ENCODE measurements at regions not wholly inside any gene's neighbourhood (a gene's known extent, or its start where the extent isn't known, plus 50 kb on each side); places are given as distances from the start of the nearest gene placed in this dataset.

DNA sequence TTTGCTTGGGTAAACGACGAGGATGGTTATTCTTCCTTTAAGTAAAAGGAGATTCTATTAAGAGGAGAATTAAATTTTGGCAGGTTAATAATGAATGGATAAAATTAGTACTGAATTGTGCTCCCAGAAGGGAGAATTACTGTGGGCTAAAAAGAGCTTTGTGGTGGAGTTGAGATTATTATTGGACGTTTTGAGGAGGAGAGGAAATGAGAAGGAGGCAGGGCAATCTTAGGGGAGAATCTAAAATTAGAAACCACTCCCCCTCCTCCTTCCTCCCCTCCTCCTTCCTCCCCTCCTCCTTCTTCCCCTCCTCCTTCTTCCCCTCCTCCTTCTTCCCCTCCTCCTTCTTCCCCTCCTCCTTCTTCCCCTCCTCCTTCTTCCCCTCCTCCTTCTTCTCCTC is 331.8 kb downstream of the PRL start:
- no peaks in the 10 kb centered on the region for H3K36me3 ChIP-seq (ENCODE audit: insufficient read depth, low read length)
- no peaks in the 10 kb centered on the region for H3K9me3 ChIP-seq (ENCODE audit: low read depth, low read length)
- no peak for DNase-seq (ENCODE audit: low read depth, low spot score)
- TF ChIP-seq POLR2AphosphoS5 (IDR thresholded peaks at IDR 0.05; ENCODE audit: borderline replicate concordance, low read depth, low read length) (no peak), FOXP2 (optimal IDR thresholded peaks at IDR 0.05; ENCODE audit: control extremely low read depth, extremely low read length, insufficient read depth) (no peak), EZH2 (IDR thresholded peaks at IDR 0.05) (no peak)
- H3K4me3 ChIP-seq = no peak overlapping the region
- no peak overlapping the region for H3K27ac ChIP-seq
- no peak overlapping the region for H3K9ac ChIP-seq (ENCODE audit: insufficient read length)

DNA sequence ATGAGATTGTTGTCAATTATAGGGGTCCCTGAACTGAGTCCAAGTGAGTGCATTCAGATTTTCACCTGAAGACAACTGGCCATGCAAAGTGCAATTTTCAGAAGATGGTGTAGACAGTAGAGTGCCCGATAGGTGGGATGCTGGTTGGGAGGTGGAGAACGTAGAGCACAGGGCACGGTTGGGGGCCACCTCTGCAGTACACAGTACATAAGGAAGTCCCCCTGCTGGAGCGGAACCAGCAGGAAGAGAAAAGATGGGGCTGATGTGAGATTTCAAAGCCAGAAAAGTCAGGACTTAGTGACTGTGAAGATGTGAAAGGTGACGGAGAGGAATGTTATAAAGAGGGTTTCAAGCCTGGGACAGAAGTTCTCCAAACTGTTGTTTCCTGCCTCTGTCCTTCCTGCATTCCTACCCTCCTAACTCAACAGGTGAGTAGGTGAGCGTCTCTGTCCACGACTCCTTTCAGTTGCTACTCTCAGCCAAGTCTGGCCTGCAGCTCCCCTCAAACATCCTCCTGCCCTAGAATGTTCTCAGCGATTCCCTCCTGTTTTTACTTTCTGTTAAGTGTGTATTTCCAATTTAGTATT is 330.8 kb downstream of the PRL start:
- no peak overlapping the region for H3K4me3 ChIP-seq
- TF ChIP-seq FOXP2 (optimal IDR thresholded peaks at IDR 0.05; ENCODE audit: control extremely low read depth, extremely low read length, insufficient read depth) = no peak
- no peak for TF ChIP-seq EZH2 (IDR thresholded peaks at IDR 0.05)
- no peak for TF ChIP-seq POLR2AphosphoS5 (IDR thresholded peaks at IDR 0.05; ENCODE audit: borderline replicate concordance, low read depth, low read length)
- no peaks in the 10 kb centered on the region for H3K9me3 ChIP-seq (ENCODE audit: low read depth, low read length)
- H3K27ac ChIP-seq = no peak overlapping the region
- no peaks in the 10 kb centered on the region for H3K36me3 ChIP-seq (ENCODE audit: insufficient read depth, low read length)
- no peak overlapping the region for H3K9ac ChIP-seq (ENCODE audit: insufficient read length)
- DNase-seq (ENCODE audit: low read depth, low spot score) = no peak

DNA sequence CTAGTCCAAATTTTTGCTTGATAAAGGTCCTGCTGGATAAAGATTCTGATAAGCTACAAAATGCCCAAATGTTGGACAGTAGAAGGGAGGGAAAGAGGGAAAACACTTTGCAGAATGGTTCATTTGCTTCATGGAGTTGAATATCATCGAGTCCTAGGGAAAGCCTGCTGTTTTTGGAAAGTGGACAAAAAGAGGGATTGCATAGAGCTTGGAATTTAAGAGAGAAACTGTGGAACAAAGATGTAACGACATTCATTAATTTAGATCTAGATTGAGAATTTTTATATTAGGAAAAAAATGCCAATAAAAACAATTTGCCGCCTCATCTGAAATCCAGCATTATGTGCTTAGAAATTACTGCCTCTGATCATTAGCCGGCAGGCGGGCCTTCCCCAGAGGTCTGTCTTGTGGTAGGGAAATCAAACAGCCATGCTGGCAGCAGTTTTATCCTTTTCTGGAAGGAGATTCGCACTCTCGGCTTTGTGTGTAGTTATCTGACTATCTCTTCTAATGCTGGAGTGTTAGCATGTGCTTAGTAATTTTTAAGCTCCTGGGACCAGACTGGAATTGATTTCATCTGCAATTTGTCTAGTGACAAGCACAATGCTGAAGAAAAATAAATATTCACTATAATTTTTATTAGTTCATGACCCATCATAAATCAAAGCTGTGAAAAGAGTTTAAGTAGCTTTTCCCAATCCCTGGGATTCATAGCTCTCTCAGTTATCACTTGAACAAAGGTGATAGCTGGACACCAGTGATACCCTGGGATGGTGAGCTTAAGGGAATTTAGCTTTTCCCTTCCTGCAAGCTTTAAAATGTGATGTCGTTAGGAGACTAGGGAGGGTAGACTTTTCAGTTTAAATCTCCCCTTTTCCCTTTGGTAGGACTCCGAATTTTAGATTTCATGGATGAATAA is 329.5 kb downstream of the PRL start:
- TF ChIP-seq FOXP2 (optimal IDR thresholded peaks at IDR 0.05; ENCODE audit: control extremely low read depth, extremely low read length, insufficient read depth) = no peak
- TF ChIP-seq POLR2AphosphoS5 (IDR thresholded peaks at IDR 0.05; ENCODE audit: borderline replicate concordance, low read depth, low read length) = no peak
- no peak for TF ChIP-seq EZH2 (IDR thresholded peaks at IDR 0.05)
- no peaks in the 10 kb centered on the region for H3K9me3 ChIP-seq (ENCODE audit: low read depth, low read length)
- DNase-seq (ENCODE audit: low read depth, low spot score) = no peak
- H3K36me3 ChIP-seq (ENCODE audit: insufficient read depth, low read length) = no peaks in the 10 kb centered on the region
- H3K9ac ChIP-seq (ENCODE audit: insufficient read length) = no peak overlapping the region
- no peak overlapping the region for H3K4me3 ChIP-seq
- no peak overlapping the region for H3K27ac ChIP-seq

DNA sequence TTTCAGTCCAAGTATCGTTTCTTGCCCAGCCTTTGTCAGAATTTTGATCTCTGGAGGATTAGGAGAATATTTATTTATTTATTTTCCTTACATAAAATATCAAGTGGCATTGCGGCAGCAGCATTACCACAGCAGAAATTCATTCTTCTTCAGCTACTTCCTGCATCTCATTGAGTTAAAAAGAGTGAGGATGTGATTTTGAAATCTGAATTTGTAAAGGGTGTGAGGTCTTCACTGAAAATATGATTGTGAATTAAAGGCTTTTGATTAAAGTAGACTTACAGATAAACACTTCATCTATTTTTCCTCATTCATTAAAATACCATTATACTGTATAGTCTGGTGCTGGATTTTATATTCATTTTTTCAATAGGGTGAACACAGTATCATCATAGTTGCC is 328.4 kb downstream of the PRL start:
- Histone ChIP-seq H3K9me3 (ENCODE audit: low read depth, low read length) (no peaks in the 10 kb centered on the region), H3K27ac (no peak overlapping the region), H3K9ac (ENCODE audit: insufficient read length) (no peak overlapping the region), H3K36me3 (ENCODE audit: insufficient read depth, low read length) (no peaks in the 10 kb centered on the region), H3K4me3 (no peak overlapping the region)
- TF ChIP-seq EZH2 (IDR thresholded peaks at IDR 0.05) = no peak
- TF ChIP-seq FOXP2 (optimal IDR thresholded peaks at IDR 0.05; ENCODE audit: control extremely low read depth, extremely low read length, insufficient read depth) = no peak
- TF ChIP-seq POLR2AphosphoS5 (IDR thresholded peaks at IDR 0.05; ENCODE audit: borderline replicate concordance, low read depth, low read length) = no peak
- DNase-seq (ENCODE audit: low read depth, low spot score) = no peak

DNA sequence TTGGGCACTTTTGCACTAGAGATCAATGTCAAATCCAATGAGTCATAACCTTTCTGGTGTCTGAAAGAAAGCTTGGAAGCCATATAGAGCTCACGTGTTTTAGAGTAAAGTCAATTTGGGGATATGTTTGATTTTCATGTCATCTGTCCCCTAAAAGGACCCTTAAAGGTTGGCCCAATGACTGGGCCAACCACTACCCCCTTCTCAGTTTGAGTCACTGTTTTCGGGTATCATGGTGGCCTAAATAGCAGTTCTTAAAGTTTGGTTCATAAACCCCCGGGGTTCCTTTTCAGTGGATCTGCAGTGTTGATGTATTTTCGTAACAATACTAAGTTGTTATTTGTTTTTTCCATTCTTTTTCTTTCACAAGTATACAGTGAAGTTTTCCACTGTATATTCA is 327.6 kb downstream of the PRL start:
- Histone ChIP-seq H3K9ac (ENCODE audit: insufficient read length) (no peak overlapping the region), H3K27ac (no peak overlapping the region), H3K9me3 (ENCODE audit: low read depth, low read length) (no peaks in the 10 kb centered on the region), H3K4me3 (no peak overlapping the region), H3K36me3 (ENCODE audit: insufficient read depth, low read length) (no peaks in the 10 kb centered on the region)
- TF ChIP-seq FOXP2 (optimal IDR thresholded peaks at IDR 0.05; ENCODE audit: control extremely low read depth, extremely low read length, insufficient read depth) (no peak), POLR2AphosphoS5 (IDR thresholded peaks at IDR 0.05; ENCODE audit: borderline replicate concordance, low read depth, low read length) (no peak), EZH2 (IDR thresholded peaks at IDR 0.05) (no peak)
- no peak for DNase-seq (ENCODE audit: low read depth, low spot score)

DNA sequence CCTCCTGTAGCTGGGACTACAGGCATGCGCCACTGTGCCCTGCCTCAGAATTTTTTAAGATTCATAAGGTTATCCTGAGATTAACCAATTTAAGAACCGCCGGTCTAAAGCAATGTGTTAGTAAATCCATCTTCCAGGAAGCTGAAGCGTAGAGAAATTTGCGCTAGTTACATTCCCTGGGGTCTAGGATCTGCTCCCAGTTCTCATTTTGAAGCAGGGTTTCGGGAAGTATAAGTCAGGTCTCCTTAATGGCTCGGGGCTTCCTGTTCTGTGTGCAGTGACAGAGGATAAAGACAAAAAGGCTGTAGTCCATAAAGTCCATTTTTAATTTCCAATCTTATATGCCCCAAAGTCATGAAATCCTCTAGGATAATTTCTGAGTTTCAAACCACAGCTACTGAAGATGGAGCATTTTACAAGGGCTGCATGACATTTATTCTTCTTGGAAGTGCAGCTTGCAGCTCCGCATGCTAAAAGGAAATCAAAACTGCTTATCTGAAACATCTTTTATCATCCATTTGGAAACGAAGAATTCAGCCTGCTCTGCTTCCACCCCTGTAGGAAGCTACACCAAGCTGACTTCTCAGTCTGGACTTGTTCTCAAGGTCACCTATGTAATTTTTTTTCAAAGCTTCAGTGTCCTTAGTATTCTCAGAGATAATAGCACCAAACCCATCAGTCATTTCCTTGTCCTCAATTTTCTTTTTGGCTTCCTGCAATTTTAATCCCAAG is 326.1 kb downstream of the PRL start:
- no peak for DNase-seq (ENCODE audit: low read depth, low spot score)
- Histone ChIP-seq H3K27ac (peak overlapping the region; percentile 82), H3K4me3 (peak overlapping the region; percentile 27)

DNA sequence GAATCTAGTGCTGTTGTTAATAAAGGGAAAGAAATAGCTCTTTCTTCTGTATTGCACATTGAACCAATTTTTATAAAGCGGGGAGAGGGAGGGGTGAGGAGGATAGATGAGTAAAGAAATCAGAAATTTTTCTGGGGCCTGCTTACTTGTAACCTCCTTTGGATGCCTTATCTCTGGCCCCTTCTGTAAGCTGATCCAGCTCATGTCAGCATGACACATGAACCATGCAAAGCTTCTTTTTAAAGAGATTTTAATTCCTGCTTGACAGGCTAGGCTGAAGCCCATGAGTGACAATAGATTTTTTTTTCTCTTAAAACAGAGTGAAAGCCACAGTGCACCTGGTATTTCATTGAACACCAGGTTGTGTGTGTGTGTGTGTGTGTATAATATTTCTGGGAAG is 325.3 kb downstream of the PRL start:
- no peak for DNase-seq (ENCODE audit: low read depth, low spot score)
- H3K27ac ChIP-seq = peak overlapping the region; percentile 82
- peak overlapping the region; percentile 1; the same call in 1 of the 2 replicates for H3K4me3 ChIP-seq

More for the DNA sequence above, 326.1 kb downstream of the PRL start:
- peak overlapping the region; percentile 4 for H3K9ac ChIP-seq (ENCODE audit: insufficient read length)
- H3K36me3 ChIP-seq (ENCODE audit: insufficient read depth, low read length) = no peaks in the 10 kb centered on the region
- TF ChIP-seq FOXP2 (optimal IDR thresholded peaks at IDR 0.05; ENCODE audit: control extremely low read depth, extremely low read length, insufficient read depth) (no peak), EZH2 (IDR thresholded peaks at IDR 0.05) (no peak), POLR2AphosphoS5 (IDR thresholded peaks at IDR 0.05; ENCODE audit: borderline replicate concordance, low read depth, low read length) (no peak)
- no peaks in the 10 kb centered on the region for H3K9me3 ChIP-seq (ENCODE audit: low read depth, low read length)

DNA sequence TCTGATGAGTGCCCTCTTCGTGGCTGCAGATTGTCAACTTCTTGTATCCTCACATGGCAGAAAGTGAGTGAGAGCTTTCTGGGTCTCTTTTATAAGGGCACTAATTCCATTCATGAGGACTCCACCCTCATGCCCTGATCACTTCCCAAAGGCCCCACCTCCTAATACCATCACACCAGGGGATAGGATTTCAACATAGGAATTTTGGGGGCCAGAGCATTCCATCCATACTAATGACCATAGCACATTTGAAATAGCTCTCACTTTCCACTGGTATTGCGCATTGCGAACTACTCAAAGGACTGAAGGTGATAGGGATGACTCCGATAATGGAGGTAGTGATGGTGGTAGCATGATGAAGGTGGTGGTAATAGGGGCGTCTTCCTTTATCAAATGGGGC is 324.3 kb downstream of the PRL start:
- DNase-seq (ENCODE audit: low read depth, low spot score) = no peak

More for the DNA sequence above, 325.3 kb downstream of the PRL start:
- TF ChIP-seq EZH2 (IDR thresholded peaks at IDR 0.05) (no peak), POLR2AphosphoS5 (IDR thresholded peaks at IDR 0.05; ENCODE audit: borderline replicate concordance, low read depth, low read length) (no peak), FOXP2 (optimal IDR thresholded peaks at IDR 0.05; ENCODE audit: control extremely low read depth, extremely low read length, insufficient read depth) (no peak)
- H3K9me3 ChIP-seq (ENCODE audit: low read depth, low read length) = no peaks in the 10 kb centered on the region
- H3K36me3 ChIP-seq (ENCODE audit: insufficient read depth, low read length) = no peaks in the 10 kb centered on the region
- peak overlapping the region; percentile 4 for H3K9ac ChIP-seq (ENCODE audit: insufficient read length)

More for the DNA sequence above, 324.3 kb downstream of the PRL start:
- Histone ChIP-seq H3K9ac (ENCODE audit: insufficient read length) (no peak overlapping the region), H3K27ac (no peak overlapping the region; the same call in 1 of the 2 replicates), H3K9me3 (ENCODE audit: low read depth, low read length) (no peaks in the 10 kb centered on the region), H3K4me3 (no peak overlapping the region), H3K36me3 (ENCODE audit: insufficient read depth, low read length) (no peaks in the 10 kb centered on the region)
- no peak for TF ChIP-seq FOXP2 (optimal IDR thresholded peaks at IDR 0.05; ENCODE audit: control extremely low read depth, extremely low read length, insufficient read depth)
- TF ChIP-seq POLR2AphosphoS5 (IDR thresholded peaks at IDR 0.05; ENCODE audit: borderline replicate concordance, low read depth, low read length) = no peak
- TF ChIP-seq EZH2 (IDR thresholded peaks at IDR 0.05) = no peak
